ENCODE measurements at regions not wholly inside any gene's neighbourhood (a gene's known extent, or its start where the extent isn't known, plus 50 kb on each side); places are given as distances from the start of the nearest gene placed in this dataset.

- in situ Hi-C loops (cut with MboI; ENCODE audit: low sequenced_read_pairs in 4 of 4) (no loop called here), intact Hi-C loops (cut with DNase I; ENCODE audit: low total_unique reads) (no loop called here)
- Histone ChIP-seq H3K9me3 (no peaks in the 10 kb centered on the region), H3K27ac (no peak overlapping the region), H3K4me1 (no peaks in the 10 kb centered on the region), H3K27me3 (no peaks in the 10 kb centered on the region), H3K4me3 (no peak overlapping the region), H3K36me3 (no peaks in the 10 kb centered on the region)
- no peak for ATAC-seq
- no peak for DNase-seq
- no peak for TF ChIP-seq POLR2A (IDR thresholded peaks at IDR 0.05)
- TF ChIP-seq CTCF (IDR thresholded peaks at IDR 0.05 in 4 of 5, conservative IDR thresholded peaks at IDR 0.05 in 1 of 5) = no peak
Measured at GRCh38 chr21:14687268-14687625, 141.1 kb upstream of the SAMSN1 start.

GRCh38 chr21:14686466-14687267, 140.6 kb upstream of the SAMSN1 start:
- intact Hi-C loops (cut with DNase I; ENCODE audit: low total_unique reads) = no loop called here
- ATAC-seq (no peak), DNase-seq (no peak)
- no peaks in the 10 kb centered on the region for H3K36me3 ChIP-seq
- H3K9me3 ChIP-seq = no peaks in the 10 kb centered on the region
- in situ Hi-C loops (cut with MboI; ENCODE audit: low sequenced_read_pairs in 4 of 4) = no loop called here
- TF ChIP-seq CTCF (IDR thresholded peaks at IDR 0.05 in 4 of 5, conservative IDR thresholded peaks at IDR 0.05 in 1 of 5) = no peak
- no peak for TF ChIP-seq POLR2A (IDR thresholded peaks at IDR 0.05)
- H3K4me3 ChIP-seq = no peak overlapping the region
- no peaks in the 10 kb centered on the region for H3K4me1 ChIP-seq
- no peak overlapping the region for H3K27ac ChIP-seq
- H3K27me3 ChIP-seq = no peaks in the 10 kb centered on the region

GRCh38 chr21:14685568-14685967, 139.5 kb upstream of the SAMSN1 start:
- H3K36me3 ChIP-seq = no peaks in the 10 kb centered on the region
- DNase-seq (no peak), ATAC-seq (no peak)
- H3K27me3 ChIP-seq = no peaks in the 10 kb centered on the region
- in situ Hi-C loops (cut with MboI; ENCODE audit: low sequenced_read_pairs in 4 of 4) = no loop called here
- no peak overlapping the region for H3K4me3 ChIP-seq
- no peaks in the 10 kb centered on the region for H3K9me3 ChIP-seq
- intact Hi-C loops (cut with DNase I; ENCODE audit: low total_unique reads) = no loop called here
- no peak overlapping the region for H3K27ac ChIP-seq
- TF ChIP-seq POLR2A (IDR thresholded peaks at IDR 0.05) (no peak), CTCF (IDR thresholded peaks at IDR 0.05 in 4 of 5, conservative IDR thresholded peaks at IDR 0.05 in 1 of 5) (no peak)
- no peaks in the 10 kb centered on the region for H3K4me1 ChIP-seq

GRCh38 chr21:14684071-14684470, 138.0 kb upstream of the SAMSN1 start:
- Histone ChIP-seq H3K36me3 (no peaks in the 10 kb centered on the region), H3K27me3 (no peaks in the 10 kb centered on the region), H3K9me3 (no peaks in the 10 kb centered on the region), H3K27ac (no peak overlapping the region), H3K4me3 (no peak overlapping the region), H3K4me1 (no peaks in the 10 kb centered on the region)
- TF ChIP-seq CTCF (IDR thresholded peaks at IDR 0.05 in 4 of 5, conservative IDR thresholded peaks at IDR 0.05 in 1 of 5) (no peak), POLR2A (IDR thresholded peaks at IDR 0.05) (no peak)
- intact Hi-C loops (cut with DNase I; ENCODE audit: low total_unique reads) (no loop called here), in situ Hi-C loops (cut with MboI; ENCODE audit: low sequenced_read_pairs in 4 of 4) (no loop called here)
- ATAC-seq = no peak
- no peak for DNase-seq

- H3K36me3 ChIP-seq = no peaks in the 10 kb centered on the region
- intact Hi-C loops (cut with DNase I; ENCODE audit: low total_unique reads) = no loop called here
- no peak overlapping the region for H3K27ac ChIP-seq
- no peaks in the 10 kb centered on the region for H3K4me1 ChIP-seq
- ATAC-seq (no peak), DNase-seq (no peak)
- H3K9me3 ChIP-seq = no peaks in the 10 kb centered on the region
- TF ChIP-seq CTCF (IDR thresholded peaks at IDR 0.05 in 4 of 5, conservative IDR thresholded peaks at IDR 0.05 in 1 of 5) = no peak
- no peaks in the 10 kb centered on the region for H3K27me3 ChIP-seq
- H3K4me3 ChIP-seq = no peak overlapping the region
- in situ Hi-C loops (cut with MboI; ENCODE audit: low sequenced_read_pairs in 4 of 4) = no loop called here
Measured at GRCh38 chr21:14683063-14683462, 136.9 kb upstream of the SAMSN1 start.
